ENCODE measurements at regions not wholly inside any gene's neighbourhood (a gene's known extent, or its start where the extent isn't known, plus 50 kb on each side); places are given as distances from the start of the nearest gene placed in this dataset.

- H2AFZ ChIP-seq (ENCODE audit: low read depth, low read length) = no peak overlapping the region
- TF ChIP-seq, protein P1, sequence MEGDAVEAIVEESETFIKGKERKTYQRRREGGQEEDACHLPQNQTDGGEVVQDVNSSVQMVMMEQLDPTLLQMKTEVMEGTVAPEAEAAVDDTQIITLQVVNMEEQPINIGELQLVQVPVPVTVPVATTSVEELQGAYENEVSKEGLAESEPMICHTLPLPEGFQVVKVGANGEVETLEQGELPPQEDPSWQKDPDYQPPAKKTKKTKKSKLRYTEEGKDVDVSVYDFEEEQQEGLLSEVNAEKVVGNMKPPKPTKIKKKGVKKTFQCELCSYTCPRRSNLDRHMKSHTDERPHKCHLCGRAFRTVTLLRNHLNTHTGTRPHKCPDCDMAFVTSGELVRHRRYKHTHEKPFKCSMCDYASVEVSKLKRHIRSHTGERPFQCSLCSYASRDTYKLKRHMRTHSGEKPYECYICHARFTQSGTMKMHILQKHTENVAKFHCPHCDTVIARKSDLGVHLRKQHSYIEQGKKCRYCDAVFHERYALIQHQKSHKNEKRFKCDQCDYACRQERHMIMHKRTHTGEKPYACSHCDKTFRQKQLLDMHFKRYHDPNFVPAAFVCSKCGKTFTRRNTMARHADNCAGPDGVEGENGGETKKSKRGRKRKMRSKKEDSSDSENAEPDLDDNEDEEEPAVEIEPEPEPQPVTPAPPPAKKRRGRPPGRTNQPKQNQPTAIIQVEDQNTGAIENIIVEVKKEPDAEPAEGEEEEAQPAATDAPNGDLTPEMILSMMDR (IDR thresholded peaks at IDR 0.05; ENCODE audit: low read depth, low read length) = no peak
- no peak for TF ChIP-seq EZH2phosphoT487 (IDR thresholded peaks at IDR 0.05; ENCODE audit: low read depth)
- H3K4me3 ChIP-seq (ENCODE audit: low read length) = no peak overlapping the region
- H3K9me3 ChIP-seq (ENCODE audit: insufficient read depth, low read length) = no peaks in the 10 kb centered on the region
- peaks cover 5% of the 10 kb centered on the region for H3K4me1 ChIP-seq (ENCODE audit: low read length)
- no peak overlapping the region for H3K4me2 ChIP-seq (ENCODE audit: low read length)
- no peak overlapping the region for H3K27ac ChIP-seq (ENCODE audit: low read length)
- no peak overlapping the region for H3K9ac ChIP-seq (ENCODE audit: low read length)
- H3K79me2 ChIP-seq (ENCODE audit: low read length) = no peaks in the 10 kb centered on the region
- no peaks in the 10 kb centered on the region for H3K36me3 ChIP-seq (replicated peaks; ENCODE audit: low read depth, low read length)
- 0 out of 2 replicates have a peak, but pooled peaks cover 5% of the 10 kb centered on the region for H3K27me3 ChIP-seq (ENCODE audit: low read depth, low read length)
- H4K20me1 ChIP-seq (ENCODE audit: insufficient read depth, low read length) = no peaks in the 10 kb centered on the region
Observed at GRCh38 chr12:116415408-116416108, 138.1 kb upstream of the MED13L start.

DNA sequence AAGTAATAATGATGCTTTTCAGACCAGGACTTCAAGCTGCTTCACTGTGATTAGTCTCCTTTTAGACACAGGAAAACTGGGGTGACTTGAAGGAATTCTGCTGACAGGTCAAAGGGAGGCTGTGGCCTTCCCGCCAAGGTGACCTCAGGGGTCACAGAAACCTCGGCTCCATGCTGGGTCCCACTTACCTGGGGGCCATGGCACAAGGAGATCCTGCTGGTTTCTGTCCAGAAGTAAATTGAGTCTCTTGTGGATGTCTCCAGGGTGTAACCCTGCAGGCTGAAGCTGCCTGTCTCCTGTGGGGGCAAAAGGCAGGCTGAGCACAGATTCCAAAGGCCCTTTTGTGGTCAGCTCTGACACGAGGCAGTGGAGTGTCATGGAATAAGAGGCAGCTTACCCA, 138.7 kb upstream of the MED13L start:
- Histone ChIP-seq H3K79me2 (ENCODE audit: low read length) (no peaks in the 10 kb centered on the region), H3K4me3 (ENCODE audit: low read length) (no peak overlapping the region), H4K20me1 (ENCODE audit: insufficient read depth, low read length) (no peaks in the 10 kb centered on the region), H3K36me3 (replicated peaks; ENCODE audit: low read depth, low read length) (no peaks in the 10 kb centered on the region), H3K27me3 (ENCODE audit: low read depth, low read length) (peaks cover 11% of the 10 kb centered on the region; the same call in 1 of the 2 replicates), H2AFZ (ENCODE audit: low read depth, low read length) (no peak overlapping the region), H3K27ac (ENCODE audit: low read length) (no peak overlapping the region), H3K4me2 (ENCODE audit: low read length) (no peak overlapping the region), H3K9ac (ENCODE audit: low read length) (no peak overlapping the region), H3K4me1 (ENCODE audit: low read length) (peaks cover under 1% of the 10 kb centered on the region; the same call in 1 of the 2 replicates), H3K9me3 (ENCODE audit: insufficient read depth, low read length) (no peaks in the 10 kb centered on the region)
- TF ChIP-seq, protein P1 (IDR thresholded peaks at IDR 0.05; ENCODE audit: low read depth, low read length) = no peak

DNA sequence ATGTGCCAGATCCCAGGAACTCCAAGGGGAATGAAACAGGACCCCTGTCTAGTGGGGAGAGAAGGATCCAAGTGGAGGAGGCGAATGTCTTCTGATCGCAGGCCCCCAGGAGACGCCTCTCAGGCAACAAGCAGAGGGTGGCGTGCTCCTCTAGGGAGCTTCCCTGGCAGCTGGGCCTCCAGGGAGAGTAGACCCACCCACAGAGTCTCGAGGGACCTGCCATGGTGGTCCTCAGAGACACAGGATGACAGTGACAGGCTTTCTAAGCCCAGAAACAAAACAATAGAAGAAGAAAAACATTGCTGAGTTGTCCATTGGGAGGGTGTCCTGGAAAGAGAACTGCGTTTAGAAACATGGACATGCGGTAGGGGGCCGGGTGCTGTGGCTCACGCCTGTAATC, 140.6 kb upstream of the MAP1LC3B2 start:
- Histone ChIP-seq H3K79me2 (ENCODE audit: low read length) (no peaks in the 10 kb centered on the region), H3K27me3 (ENCODE audit: low read depth, low read length) (peaks cover 21% of the 10 kb centered on the region; the same call in 1 of the 2 replicates), H3K9me3 (ENCODE audit: insufficient read depth, low read length) (no peaks in the 10 kb centered on the region), H3K4me3 (ENCODE audit: low read length) (no peak overlapping the region), H3K9ac (ENCODE audit: low read length) (no peak overlapping the region), H3K27ac (ENCODE audit: low read length) (no peak overlapping the region), H4K20me1 (ENCODE audit: insufficient read depth, low read length) (no peaks in the 10 kb centered on the region), H3K4me1 (ENCODE audit: low read length) (no peaks in the 10 kb centered on the region), H3K4me2 (ENCODE audit: low read length) (no peak overlapping the region), H2AFZ (ENCODE audit: low read depth, low read length) (no peak overlapping the region), H3K36me3 (replicated peaks; ENCODE audit: low read depth, low read length) (no peaks in the 10 kb centered on the region)
- TF ChIP-seq, protein P1 (IDR thresholded peaks at IDR 0.05; ENCODE audit: low read depth, low read length) = no peak
- no peak for TF ChIP-seq EZH2phosphoT487 (IDR thresholded peaks at IDR 0.05; ENCODE audit: low read depth)

- Histone ChIP-seq H3K27ac (ENCODE audit: low read length) (no peak overlapping the region), H2AFZ (ENCODE audit: low read depth, low read length) (no peak overlapping the region), H3K9ac (ENCODE audit: low read length) (no peak overlapping the region), H3K36me3 (replicated peaks; ENCODE audit: low read depth, low read length) (no peaks in the 10 kb centered on the region), H3K27me3 (ENCODE audit: low read depth, low read length) (peaks cover 21% of the 10 kb centered on the region; the same call in 1 of the 2 replicates), H3K9me3 (ENCODE audit: insufficient read depth, low read length) (no peaks in the 10 kb centered on the region), H3K4me3 (ENCODE audit: low read length) (no peak overlapping the region), H3K4me2 (ENCODE audit: low read length) (no peak overlapping the region), H3K79me2 (ENCODE audit: low read length) (no peaks in the 10 kb centered on the region), H4K20me1 (ENCODE audit: insufficient read depth, low read length) (no peaks in the 10 kb centered on the region), H3K4me1 (ENCODE audit: low read length) (no peaks in the 10 kb centered on the region)
- TF ChIP-seq, protein P1 (IDR thresholded peaks at IDR 0.05; ENCODE audit: low read depth, low read length) = no peak
- TF ChIP-seq EZH2phosphoT487 (IDR thresholded peaks at IDR 0.05; ENCODE audit: low read depth) = no peak
Observed at GRCh38 chr12:116420227-116420880, 138.8 kb upstream of the MAP1LC3B2 start.

Data from OCI-LY3 (cell line).